ENCODE measurements at regions not wholly inside any gene's neighbourhood (a gene's known extent, or its start where the extent isn't known, plus 50 kb on each side); places are given as distances from the start of the nearest gene placed in this dataset.

- H3K4me1 ChIP-seq (ENCODE audit: control insufficient read depth in 3 of 3, insufficient read depth in 3 of 3, low read length in 3 of 3): no peaks in the 10 kb centered on the region
- H3K27ac ChIP-seq (ENCODE audit: low read depth, low read length): no peak overlapping the region
- H3K9ac ChIP-seq (ENCODE audit: low read depth in 1 of 3, low read length in 3 of 3): no peak overlapping the region
- H3K4me3 ChIP-seq (ENCODE audit: low read length in 3 of 3): no peak overlapping the region
- no peaks in the 10 kb centered on the region for H3K36me3 ChIP-seq (ENCODE audit: control insufficient read depth in 3 of 3, insufficient read depth in 3 of 3, low read length in 3 of 3)
- H3K27me3 ChIP-seq (ENCODE audit: control insufficient read depth in 3 of 3, insufficient read depth in 3 of 3, low read length in 3 of 3): peaks cover 39 to 58% (median 45%) of the 10 kb centered on the region in 3 donors
- no peaks in the 10 kb centered on the region for H3K9me3 ChIP-seq (ENCODE audit: control insufficient read depth in 3 of 3, low read length in 3 of 3)
Measured at GRCh38 chr17:79335456-79335855, 260.8 kb downstream of the ENGASE start.

GRCh38 chr17:79332011-79332554 is 257.5 kb downstream of the ENGASE start:
- Histone ChIP-seq H3K4me1 (ENCODE audit: control insufficient read depth in 3 of 3, insufficient read depth in 3 of 3, low read length in 3 of 3) (no peaks in the 10 kb centered on the region), H3K9ac (ENCODE audit: low read depth in 1 of 3, low read length in 3 of 3) (no peak overlapping the region), H3K27ac (ENCODE audit: low read depth, low read length) (no peak overlapping the region), H3K4me3 (ENCODE audit: low read length in 3 of 3) (no peak overlapping the region), H3K36me3 (ENCODE audit: control insufficient read depth in 3 of 3, insufficient read depth in 3 of 3, low read length in 3 of 3) (no peaks in the 10 kb centered on the region), H3K27me3 (ENCODE audit: control insufficient read depth in 3 of 3, insufficient read depth in 3 of 3, low read length in 3 of 3) (peaks cover 56 to 79% (median 60%) of the 10 kb centered on the region in 3 donors), H3K9me3 (ENCODE audit: control insufficient read depth in 3 of 3, low read length in 3 of 3) (no peaks in the 10 kb centered on the region)

GRCh38 chr17:79331492-79331891 is 256.9 kb downstream of the ENGASE start:
- H3K36me3 ChIP-seq (ENCODE audit: control insufficient read depth in 3 of 3, insufficient read depth in 3 of 3, low read length in 3 of 3): no peaks in the 10 kb centered on the region
- H3K27ac ChIP-seq (ENCODE audit: low read depth, low read length): no peak overlapping the region
- H3K27me3 ChIP-seq (ENCODE audit: control insufficient read depth in 3 of 3, insufficient read depth in 3 of 3, low read length in 3 of 3): peaks cover 61 to 84% (median 66%) of the 10 kb centered on the region in 3 donors
- H3K4me3 ChIP-seq (ENCODE audit: low read length in 3 of 3): no peak overlapping the region
- no peaks in the 10 kb centered on the region for H3K9me3 ChIP-seq (ENCODE audit: control insufficient read depth in 3 of 3, low read length in 3 of 3)
- no peaks in the 10 kb centered on the region for H3K4me1 ChIP-seq (ENCODE audit: control insufficient read depth in 3 of 3, insufficient read depth in 3 of 3, low read length in 3 of 3)
- H3K9ac ChIP-seq (ENCODE audit: low read depth in 1 of 3, low read length in 3 of 3): no peak overlapping the region

GRCh38 chr17:79330696-79331095 is 256.1 kb downstream of the ENGASE start:
- Histone ChIP-seq H3K9ac (ENCODE audit: low read depth in 1 of 3, low read length in 3 of 3) (no peak overlapping the region), H3K27me3 (ENCODE audit: control insufficient read depth in 3 of 3, insufficient read depth in 3 of 3, low read length in 3 of 3) (peaks cover 61 to 83% (median 67%) of the 10 kb centered on the region in 3 donors), H3K9me3 (ENCODE audit: control insufficient read depth in 3 of 3, low read length in 3 of 3) (no peaks in the 10 kb centered on the region), H3K36me3 (ENCODE audit: control insufficient read depth in 3 of 3, insufficient read depth in 3 of 3, low read length in 3 of 3) (no peaks in the 10 kb centered on the region), H3K4me1 (ENCODE audit: control insufficient read depth in 3 of 3, insufficient read depth in 3 of 3, low read length in 3 of 3) (no peaks in the 10 kb centered on the region), H3K27ac (ENCODE audit: low read depth, low read length) (no peak overlapping the region), H3K4me3 (ENCODE audit: low read length in 3 of 3) (no peak overlapping the region)

- H3K4me3 ChIP-seq (ENCODE audit: low read length in 3 of 3): no peak overlapping the region
- no peak overlapping the region for H3K27ac ChIP-seq (ENCODE audit: low read depth, low read length)
- H3K9me3 ChIP-seq (ENCODE audit: control insufficient read depth in 3 of 3, low read length in 3 of 3): no peaks in the 10 kb centered on the region
- peaks cover 58 to 83% (median 62%) of the 10 kb centered on the region in 3 donors for H3K27me3 ChIP-seq (ENCODE audit: control insufficient read depth in 3 of 3, insufficient read depth in 3 of 3, low read length in 3 of 3)
- H3K4me1 ChIP-seq (ENCODE audit: control insufficient read depth in 3 of 3, insufficient read depth in 3 of 3, low read length in 3 of 3): no peaks in the 10 kb centered on the region
- no peak overlapping the region for H3K9ac ChIP-seq (ENCODE audit: low read depth in 1 of 3, low read length in 3 of 3)
- H3K36me3 ChIP-seq (ENCODE audit: control insufficient read depth in 3 of 3, insufficient read depth in 3 of 3, low read length in 3 of 3): no peaks in the 10 kb centered on the region
Measured at GRCh38 chr17:79330229-79330628, 255.6 kb downstream of the ENGASE start.

GRCh38 chr17:79326814-79327213 is 252.2 kb downstream of the ENGASE start:
- Histone ChIP-seq H3K36me3 (ENCODE audit: control insufficient read depth in 3 of 3, insufficient read depth in 3 of 3, low read length in 3 of 3) (no peaks in the 10 kb centered on the region), H3K27ac (ENCODE audit: low read depth, low read length) (no peak overlapping the region), H3K9me3 (ENCODE audit: control insufficient read depth in 3 of 3, low read length in 3 of 3) (no peaks in the 10 kb centered on the region), H3K4me1 (ENCODE audit: control insufficient read depth in 3 of 3, insufficient read depth in 3 of 3, low read length in 3 of 3) (no peaks in the 10 kb centered on the region), H3K4me3 (ENCODE audit: low read length in 3 of 3) (no peak overlapping the region), H3K9ac (ENCODE audit: low read depth in 1 of 3, low read length in 3 of 3) (no peak overlapping the region), H3K27me3 (ENCODE audit: control insufficient read depth in 3 of 3, insufficient read depth in 3 of 3, low read length in 3 of 3) (peaks cover 58 to 82% (median 71%) of the 10 kb centered on the region in 3 donors)

GRCh38 chr17:79325709-79326430 is 251.2 kb downstream of the ENGASE start:
- Histone ChIP-seq H3K4me1 (ENCODE audit: control insufficient read depth in 3 of 3, insufficient read depth in 3 of 3, low read length in 3 of 3) (no peaks in the 10 kb centered on the region), H3K27me3 (ENCODE audit: control insufficient read depth in 3 of 3, insufficient read depth in 3 of 3, low read length in 3 of 3) (peaks cover 57 to 80% (median 67%) of the 10 kb centered on the region in 3 donors), H3K36me3 (ENCODE audit: control insufficient read depth in 3 of 3, insufficient read depth in 3 of 3, low read length in 3 of 3) (no peaks in the 10 kb centered on the region), H3K9me3 (ENCODE audit: control insufficient read depth in 3 of 3, low read length in 3 of 3) (no peaks in the 10 kb centered on the region), H3K27ac (ENCODE audit: low read depth, low read length) (no peak overlapping the region), H3K9ac (ENCODE audit: low read depth in 1 of 3, low read length in 3 of 3) (no peak overlapping the region), H3K4me3 (ENCODE audit: low read length in 3 of 3) (no peak overlapping the region)

- Histone ChIP-seq H3K9me3 (ENCODE audit: control insufficient read depth in 3 of 3, low read length in 3 of 3) (no peaks in the 10 kb centered on the region), H3K27ac (ENCODE audit: low read depth, low read length) (no peak overlapping the region), H3K4me3 (ENCODE audit: low read length in 3 of 3) (no peak overlapping the region), H3K9ac (ENCODE audit: low read depth in 1 of 3, low read length in 3 of 3) (no peak overlapping the region), H3K4me1 (ENCODE audit: control insufficient read depth in 3 of 3, insufficient read depth in 3 of 3, low read length in 3 of 3) (no peaks in the 10 kb centered on the region), H3K36me3 (ENCODE audit: control insufficient read depth in 3 of 3, insufficient read depth in 3 of 3, low read length in 3 of 3) (no peaks in the 10 kb centered on the region), H3K27me3 (ENCODE audit: control insufficient read depth in 3 of 3, insufficient read depth in 3 of 3, low read length in 3 of 3) (peaks cover 52 to 75% (median 64%) of the 10 kb centered on the region in 3 donors)
Measured at GRCh38 chr17:79324194-79324593, 249.6 kb downstream of the ENGASE start.

- no peaks in the 10 kb centered on the region for H3K36me3 ChIP-seq (ENCODE audit: control insufficient read depth in 3 of 3, insufficient read depth in 3 of 3, low read length in 3 of 3)
- H3K27ac ChIP-seq (ENCODE audit: low read depth, low read length): no peak overlapping the region
- H3K4me1 ChIP-seq (ENCODE audit: control insufficient read depth in 3 of 3, insufficient read depth in 3 of 3, low read length in 3 of 3): no peaks in the 10 kb centered on the region
- H3K9ac ChIP-seq (ENCODE audit: low read depth in 1 of 3, low read length in 3 of 3): no peak overlapping the region
- H3K4me3 ChIP-seq (ENCODE audit: low read length in 3 of 3): no peak overlapping the region
- no peaks in the 10 kb centered on the region for H3K9me3 ChIP-seq (ENCODE audit: control insufficient read depth in 3 of 3, low read length in 3 of 3)
- H3K27me3 ChIP-seq (ENCODE audit: control insufficient read depth in 3 of 3, insufficient read depth in 3 of 3, low read length in 3 of 3): peaks cover 46 to 72% (median 60%) of the 10 kb centered on the region in 3 donors
Measured at GRCh38 chr17:79323566-79323965, 248.9 kb downstream of the ENGASE start.

- Histone ChIP-seq H3K9me3 (ENCODE audit: control insufficient read depth in 3 of 3, low read length in 3 of 3) (no peaks in the 10 kb centered on the region), H3K4me3 (ENCODE audit: low read length in 3 of 3) (no peak overlapping the region), H3K4me1 (ENCODE audit: control insufficient read depth in 3 of 3, insufficient read depth in 3 of 3, low read length in 3 of 3) (no peaks in the 10 kb centered on the region), H3K36me3 (ENCODE audit: control insufficient read depth in 3 of 3, insufficient read depth in 3 of 3, low read length in 3 of 3) (no peaks in the 10 kb centered on the region), H3K9ac (ENCODE audit: low read depth in 1 of 3, low read length in 3 of 3) (no peak overlapping the region), H3K27me3 (ENCODE audit: control insufficient read depth in 3 of 3, insufficient read depth in 3 of 3, low read length in 3 of 3) (peaks cover 46 to 68% (median 65%) of the 10 kb centered on the region in 3 donors), H3K27ac (ENCODE audit: low read depth, low read length) (no peak overlapping the region)
Measured at GRCh38 chr17:79322211-79323123, 247.8 kb downstream of the ENGASE start.

Measured in skeletal muscle tissue (tissue), 3 donors.